Peyer's patch (tissue), 4 donors: ENCODE measurements at regions not wholly inside any gene's neighbourhood (a gene's known extent, or its start where the extent isn't known, plus 50 kb on each side); places are given as distances from the start of the nearest gene placed in this dataset.

Experiments used
- DNase-seq, 3 donors: peaks; one replicate each; pipeline ENCODE4 v3.0.0-alpha.2; 2017 to 2019
- H3K27ac ChIP-seq, 4 donors: fragments of 200-600 bp; sonication (generic); one replicate each; pipeline ENCODE4 v1.5.1; 2016 to 2019
- H3K27me3 ChIP-seq, 2 donors: fragments of 200-600 bp; sonication (generic); one replicate each; pipeline ENCODE4 v1.5.1; 2019
- H3K36me3 ChIP-seq, 3 donors: fragments of 200-600 bp; sonication (generic); one replicate each; pipeline ENCODE4 v1.5.1; 2016 to 2019
- H3K4me1 ChIP-seq, 4 donors: fragments of 200-600 bp; sonication (generic); one replicate each; pipeline ENCODE4 v1.5.1; 2016 to 2019
- H3K4me3 ChIP-seq, 4 donors: fragments of 200-600 bp; sonication (generic); 1 replicate in 3 of 4; 2 replicates in 1 of 4; pipeline ENCODE4 v1.5.1; 2016 to 2019; ENCODE audit warnings: mild to moderate bottlenecking in 1 of 4
- H3K9me3 ChIP-seq, 4 donors: fragments of 200-600 bp; sonication (generic); one replicate each; pipeline ENCODE4 v1.5.1; 2016 to 2019; ENCODE audit warnings: mild to moderate bottlenecking in 1 of 4
- POLR2A ChIP-seq, 2 donors: fragments of 450-650 bp; IDR thresholded peaks; one replicate each; pipeline ENCODE4 v1.5.1; 2017; ENCODE audit warnings: antibody characterized with exemption in 2 of 2, mild to moderate bottlenecking in 2 of 2, moderate library complexity in 2 of 2
- TF ChIP-seq, protein P1 (sequence below), 6 experiments: fragments of 450-650 bp in 4 of 6; fragments of 200-600 bp in 2 of 6; sonication (generic) in 1 of 6; IDR thresholded peaks; one replicate each; pipeline ENCODE4 v1.5.1; 2017 to 2019; ENCODE audit warnings: antibody characterized with exemption in 6 of 6, mild to moderate bottlenecking in 3 of 6, moderate library complexity in 1 of 6

DNA sequence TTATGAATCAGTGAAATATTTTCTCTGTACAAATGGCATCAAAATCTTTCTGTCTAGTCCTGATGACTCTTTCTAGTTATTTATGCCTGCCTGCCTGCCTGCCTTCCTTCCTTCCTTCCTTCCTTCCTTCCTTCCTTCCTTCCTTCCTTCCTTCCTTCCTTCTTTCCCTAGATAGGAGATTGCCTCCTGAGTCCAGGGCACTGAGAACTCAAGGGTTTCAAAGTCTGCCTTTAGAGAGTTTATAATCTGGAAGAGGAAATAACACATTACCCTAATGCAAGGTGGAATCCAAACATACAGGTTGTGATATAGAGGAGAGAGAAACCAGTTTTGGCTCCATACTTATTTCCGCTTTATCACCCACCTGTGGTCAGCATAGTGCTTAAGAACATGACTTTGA, 98.1 kb upstream of the SERPINE2 start:
- no peak for TF ChIP-seq POLR2A (IDR thresholded peaks at IDR 0.05)
- TF ChIP-seq, protein P1, sequence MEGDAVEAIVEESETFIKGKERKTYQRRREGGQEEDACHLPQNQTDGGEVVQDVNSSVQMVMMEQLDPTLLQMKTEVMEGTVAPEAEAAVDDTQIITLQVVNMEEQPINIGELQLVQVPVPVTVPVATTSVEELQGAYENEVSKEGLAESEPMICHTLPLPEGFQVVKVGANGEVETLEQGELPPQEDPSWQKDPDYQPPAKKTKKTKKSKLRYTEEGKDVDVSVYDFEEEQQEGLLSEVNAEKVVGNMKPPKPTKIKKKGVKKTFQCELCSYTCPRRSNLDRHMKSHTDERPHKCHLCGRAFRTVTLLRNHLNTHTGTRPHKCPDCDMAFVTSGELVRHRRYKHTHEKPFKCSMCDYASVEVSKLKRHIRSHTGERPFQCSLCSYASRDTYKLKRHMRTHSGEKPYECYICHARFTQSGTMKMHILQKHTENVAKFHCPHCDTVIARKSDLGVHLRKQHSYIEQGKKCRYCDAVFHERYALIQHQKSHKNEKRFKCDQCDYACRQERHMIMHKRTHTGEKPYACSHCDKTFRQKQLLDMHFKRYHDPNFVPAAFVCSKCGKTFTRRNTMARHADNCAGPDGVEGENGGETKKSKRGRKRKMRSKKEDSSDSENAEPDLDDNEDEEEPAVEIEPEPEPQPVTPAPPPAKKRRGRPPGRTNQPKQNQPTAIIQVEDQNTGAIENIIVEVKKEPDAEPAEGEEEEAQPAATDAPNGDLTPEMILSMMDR (IDR thresholded peaks at IDR 0.05) = no peak
- H3K4me3 ChIP-seq = no peak overlapping the region
- no peaks in the 10 kb centered on the region for H3K36me3 ChIP-seq
- no peaks in the 10 kb centered on the region for H3K27me3 ChIP-seq
- H3K4me1 ChIP-seq = no peaks in the 10 kb centered on the region
- DNase-seq = no peak
- H3K9me3 ChIP-seq = no peaks in the 10 kb centered on the region
- no peak overlapping the region for H3K27ac ChIP-seq

- no peak for DNase-seq
- Histone ChIP-seq H3K4me1 (no peaks in the 10 kb centered on the region), H3K9me3 (no peaks in the 10 kb centered on the region), H3K4me3 (no peak overlapping the region), H3K27ac (no peak overlapping the region), H3K36me3 (no peaks in the 10 kb centered on the region), H3K27me3 (no peaks in the 10 kb centered on the region)
- TF ChIP-seq, protein P1 (IDR thresholded peaks at IDR 0.05) = no peak
- no peak for TF ChIP-seq POLR2A (IDR thresholded peaks at IDR 0.05)
Observed at GRCh38 chr2:224136396-224136795, 97.3 kb upstream of the SERPINE2 start.

DNA sequence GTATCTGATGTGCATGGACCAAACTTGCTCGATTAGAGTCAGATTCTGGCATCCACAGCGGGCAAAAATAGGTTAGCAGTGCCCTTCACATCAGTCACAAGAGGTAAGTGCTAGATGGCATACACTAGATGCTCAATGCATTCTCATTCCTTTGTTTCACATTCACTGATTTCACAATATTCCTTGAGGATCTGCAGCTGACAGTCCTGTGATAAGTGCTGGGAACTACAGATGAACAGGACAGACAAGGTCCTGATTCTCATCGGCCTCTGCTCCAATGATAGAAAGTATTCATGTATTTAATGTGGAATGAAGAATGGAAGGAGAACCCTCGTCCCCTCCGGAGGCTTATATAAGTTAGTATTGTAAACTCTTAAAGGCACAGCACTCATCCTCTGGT, 96.8 kb upstream of the SERPINE2 start:
- no peak overlapping the region for H3K27ac ChIP-seq
- H3K4me1 ChIP-seq = no peaks in the 10 kb centered on the region
- no peak overlapping the region for H3K4me3 ChIP-seq
- TF ChIP-seq, protein P1 (IDR thresholded peaks at IDR 0.05) = no peak
- no peak for TF ChIP-seq POLR2A (IDR thresholded peaks at IDR 0.05)
- H3K27me3 ChIP-seq = no peaks in the 10 kb centered on the region
- H3K36me3 ChIP-seq = no peaks in the 10 kb centered on the region
- DNase-seq = no peak
- H3K9me3 ChIP-seq = no peaks in the 10 kb centered on the region

- no peak for DNase-seq
- no peaks in the 10 kb centered on the region for H3K9me3 ChIP-seq
- H3K4me1 ChIP-seq = no peaks in the 10 kb centered on the region
- H3K27me3 ChIP-seq = no peaks in the 10 kb centered on the region
- H3K36me3 ChIP-seq = no peaks in the 10 kb centered on the region
- TF ChIP-seq, protein P1 (IDR thresholded peaks at IDR 0.05) = no peak
- TF ChIP-seq POLR2A (IDR thresholded peaks at IDR 0.05) = no peak
- H3K4me3 ChIP-seq = no peak overlapping the region
- H3K27ac ChIP-seq = no peak overlapping the region
Observed at GRCh38 chr2:224134003-224134734, 95.1 kb upstream of the SERPINE2 start.

DNA sequence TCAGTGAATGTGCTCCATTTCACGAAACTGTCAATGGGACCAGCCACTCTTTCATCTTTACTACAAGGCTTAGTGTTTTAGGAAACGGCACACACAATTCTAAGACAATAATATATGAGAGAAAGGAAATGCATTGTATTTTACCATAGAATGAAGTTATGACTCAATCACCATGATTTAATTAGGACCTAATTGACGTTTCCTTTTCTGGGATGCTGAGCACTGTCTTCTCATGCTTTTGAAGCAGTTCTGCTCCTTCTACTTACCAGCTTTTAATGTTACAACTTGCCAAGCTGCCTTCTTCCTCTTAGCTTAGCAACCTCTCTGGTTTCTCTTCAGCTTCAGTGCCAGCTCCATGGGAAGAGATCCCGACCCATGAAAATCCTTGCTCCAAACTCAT, 94.3 kb upstream of the SERPINE2 start:
- H3K9me3 ChIP-seq = no peaks in the 10 kb centered on the region
- H3K27ac ChIP-seq = no peak overlapping the region

More for the DNA sequence above, 94.3 kb upstream of the SERPINE2 start:
- Histone ChIP-seq H3K4me1 (no peaks in the 10 kb centered on the region), H3K27me3 (no peaks in the 10 kb centered on the region), H3K36me3 (no peaks in the 10 kb centered on the region), H3K4me3 (no peak overlapping the region)
- no peak for TF ChIP-seq POLR2A (IDR thresholded peaks at IDR 0.05)
- TF ChIP-seq, protein P1 (IDR thresholded peaks at IDR 0.05) = no peak
- no peak for DNase-seq
